Fibroblast of peridontal ligament (primary cell): ENCODE measurements at regions not wholly inside any gene's neighbourhood (a gene's known extent, or its start where the extent isn't known, plus 50 kb on each side); places are given as distances from the start of the nearest gene placed in this dataset.

ENCODE experiments used
- DNase-seq: peaks from one replicate; pipeline ENCODE4 v3.0.0-alpha.2; 2010; ENCODE audit errors: extremely low read depth

DNA sequence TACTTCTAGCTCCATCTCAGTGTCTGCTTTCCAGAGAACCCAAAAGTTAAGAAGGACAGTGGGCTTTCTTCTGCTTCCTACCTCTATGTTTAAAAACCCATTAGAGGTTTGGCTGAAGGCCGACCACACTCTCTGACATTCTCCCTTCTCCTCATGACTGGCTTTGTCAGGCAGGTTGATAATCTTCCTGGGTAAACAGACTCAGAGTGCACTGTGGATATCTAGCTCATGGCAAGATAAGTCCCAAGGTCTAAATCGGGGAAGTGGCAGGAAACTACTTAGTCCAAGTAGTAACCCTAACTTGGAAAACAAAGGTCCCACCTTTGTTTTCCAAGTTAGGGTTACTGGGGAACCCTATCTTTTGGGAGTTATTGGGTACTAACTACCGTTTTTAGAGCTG, 161.9 kb upstream of the SPAG17 start:
- DNase-seq, result no peak

DNA sequence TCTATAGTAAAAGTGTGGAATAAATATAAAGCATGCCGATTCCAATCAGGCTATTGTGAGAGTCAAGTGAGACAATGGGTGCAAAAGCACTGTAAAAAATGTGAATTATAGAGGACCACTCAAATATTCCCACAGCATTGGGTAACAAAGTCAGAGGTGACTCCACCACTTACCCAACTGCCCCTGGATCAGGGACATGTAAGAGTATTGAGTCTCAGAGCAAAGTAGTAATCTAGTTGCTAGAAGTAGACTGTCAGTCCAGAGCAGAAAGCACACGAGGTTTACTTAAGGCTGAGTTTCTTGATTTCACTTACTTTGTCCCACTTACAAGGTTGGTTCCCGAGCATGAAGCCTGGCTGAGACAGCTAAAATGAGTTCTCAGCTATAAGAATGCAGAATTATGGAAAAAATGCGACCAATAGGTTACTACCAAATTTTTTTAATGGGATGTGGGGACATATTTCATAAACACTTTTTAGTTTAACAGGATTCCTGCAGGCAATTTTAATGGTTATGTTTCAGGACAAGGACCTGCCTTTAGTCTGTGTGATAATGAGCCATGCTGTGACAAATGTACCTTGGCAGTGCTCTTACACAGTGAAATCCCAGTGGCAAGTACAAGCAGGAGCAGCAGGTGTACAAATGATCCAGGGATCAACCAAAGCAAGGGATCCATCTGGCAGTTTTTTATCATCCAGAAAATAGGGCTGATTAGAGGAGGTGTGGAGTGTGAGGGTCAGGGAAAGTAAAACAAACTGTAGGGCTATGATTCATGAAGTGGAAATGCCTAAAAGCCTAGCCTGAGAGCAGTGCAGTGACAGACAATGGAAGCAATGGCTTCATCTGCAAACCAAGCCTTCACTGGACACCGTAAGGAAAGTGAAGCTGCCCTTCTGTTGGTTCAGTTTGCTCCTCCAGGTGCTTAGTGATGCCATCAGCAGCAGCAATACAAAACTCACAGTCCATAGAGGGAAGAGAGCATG, 156.2 kb upstream of the SPAG17 start:
- no peak for DNase-seq

DNA sequence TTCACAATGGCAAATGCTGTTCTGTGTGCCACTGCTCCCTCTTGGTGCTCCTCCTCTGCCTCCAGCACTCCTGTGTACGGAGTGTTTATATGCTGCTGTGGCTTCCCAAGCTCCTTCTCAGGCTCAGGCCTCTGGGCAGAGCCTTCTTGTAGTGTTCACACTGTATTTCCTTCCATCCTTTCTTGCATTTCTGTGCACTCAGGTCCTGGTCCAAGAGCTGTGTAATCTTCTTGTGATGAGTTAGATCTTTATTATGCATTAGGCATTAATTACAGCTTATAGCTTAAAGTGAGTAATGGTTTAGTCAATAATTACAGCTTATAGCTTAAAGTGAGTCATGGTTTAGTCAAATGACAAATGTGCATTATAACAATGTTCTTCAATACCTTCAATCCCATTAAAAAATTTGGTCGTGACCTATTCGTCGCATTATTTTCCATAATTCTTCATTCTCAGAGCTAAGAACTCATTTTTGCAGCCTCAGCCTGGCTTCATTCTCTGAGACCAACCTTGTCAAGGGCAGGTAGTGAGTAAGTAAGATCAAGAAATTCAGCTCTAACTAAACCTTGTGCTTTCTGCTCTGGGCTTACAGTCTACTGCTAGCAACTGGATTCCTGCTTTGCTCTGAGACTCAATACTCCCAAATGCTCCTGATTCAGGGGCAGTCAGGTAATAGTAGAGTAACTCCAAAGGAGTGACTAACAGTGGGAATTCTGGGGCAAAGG, 154.5 kb upstream of the SPAG17 start:
- no peak for DNase-seq

DNA sequence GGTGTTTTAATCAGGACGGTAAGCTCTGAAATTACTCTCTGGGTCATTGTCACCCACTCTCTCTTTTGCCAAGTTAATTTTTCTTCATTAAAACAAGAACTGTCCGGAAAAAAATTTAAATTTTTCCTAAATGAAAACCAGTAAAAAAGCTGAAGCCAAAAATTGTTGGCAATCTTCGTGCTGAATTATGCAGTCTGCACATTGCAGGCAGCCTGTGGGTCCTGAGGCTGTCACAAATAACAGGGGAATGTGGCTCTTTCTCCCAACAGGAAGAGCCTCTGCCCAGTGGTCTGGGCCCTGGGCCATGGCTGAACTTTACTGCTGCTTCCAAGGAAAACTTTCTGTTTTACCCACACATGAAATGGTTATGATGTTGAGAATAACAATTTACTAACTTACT, 153.9 kb upstream of the SPAG17 start:
- no peak for DNase-seq

DNA sequence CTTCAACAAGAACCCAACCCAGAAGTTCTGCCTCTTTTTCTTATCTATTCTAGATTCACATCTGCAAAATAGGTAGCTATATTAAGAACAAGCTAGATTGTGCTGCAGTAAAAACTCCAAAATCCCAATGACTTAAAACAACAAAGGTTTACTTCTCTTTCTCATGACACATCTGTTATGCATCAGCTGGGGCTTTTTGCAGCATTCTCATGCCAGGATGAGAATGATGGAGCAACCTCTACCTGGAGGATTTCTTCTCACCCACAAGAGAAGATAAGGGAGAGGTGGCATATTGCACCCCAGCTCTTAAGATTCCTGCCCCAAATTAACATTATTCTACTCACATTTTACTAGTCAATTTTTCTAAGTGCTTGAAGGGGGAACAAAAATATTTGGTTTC, 152.3 kb upstream of the SPAG17 start:
- no peak for DNase-seq

DNA sequence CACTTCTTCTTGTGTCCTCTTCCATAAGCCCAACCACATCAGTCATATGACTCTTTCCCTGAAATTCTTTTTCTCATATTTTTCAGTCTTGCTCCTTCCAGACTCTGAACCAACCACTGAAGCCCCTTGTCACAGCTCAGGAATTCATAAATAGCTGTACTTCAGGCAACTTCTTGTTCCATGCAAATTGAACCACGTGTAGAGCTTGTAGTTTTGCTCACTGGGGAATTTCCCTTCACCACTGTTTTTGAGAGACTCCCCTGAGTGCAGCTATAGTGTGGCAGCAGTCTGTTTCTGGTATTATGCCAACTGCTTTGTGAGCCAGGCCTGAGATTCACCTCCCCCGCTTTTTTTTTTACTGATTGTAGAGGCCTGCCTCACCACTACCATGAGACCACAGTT, 150.3 kb upstream of the SPAG17 start:
- DNase-seq, result no peak

DNA sequence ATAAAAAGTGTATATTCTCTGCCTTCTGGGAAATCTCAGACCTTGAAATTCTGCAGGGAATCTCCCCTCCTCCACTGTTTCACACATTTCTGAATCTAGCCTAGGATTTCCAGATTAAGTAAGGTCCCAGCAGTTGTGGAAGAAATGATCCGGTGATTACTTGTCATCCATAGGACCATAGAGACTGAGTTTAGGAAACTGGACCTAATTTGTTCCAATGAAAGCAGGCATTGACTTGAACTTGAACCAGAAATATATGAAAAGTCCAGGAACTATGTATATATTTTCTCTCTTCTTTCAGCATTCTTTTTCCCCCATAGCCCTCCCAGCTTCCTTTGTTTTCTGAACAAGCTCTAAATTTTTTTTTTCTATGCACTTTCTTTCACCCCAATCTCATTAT, 149.5 kb upstream of the SPAG17 start:
- DNase-seq, result no peak

DNA sequence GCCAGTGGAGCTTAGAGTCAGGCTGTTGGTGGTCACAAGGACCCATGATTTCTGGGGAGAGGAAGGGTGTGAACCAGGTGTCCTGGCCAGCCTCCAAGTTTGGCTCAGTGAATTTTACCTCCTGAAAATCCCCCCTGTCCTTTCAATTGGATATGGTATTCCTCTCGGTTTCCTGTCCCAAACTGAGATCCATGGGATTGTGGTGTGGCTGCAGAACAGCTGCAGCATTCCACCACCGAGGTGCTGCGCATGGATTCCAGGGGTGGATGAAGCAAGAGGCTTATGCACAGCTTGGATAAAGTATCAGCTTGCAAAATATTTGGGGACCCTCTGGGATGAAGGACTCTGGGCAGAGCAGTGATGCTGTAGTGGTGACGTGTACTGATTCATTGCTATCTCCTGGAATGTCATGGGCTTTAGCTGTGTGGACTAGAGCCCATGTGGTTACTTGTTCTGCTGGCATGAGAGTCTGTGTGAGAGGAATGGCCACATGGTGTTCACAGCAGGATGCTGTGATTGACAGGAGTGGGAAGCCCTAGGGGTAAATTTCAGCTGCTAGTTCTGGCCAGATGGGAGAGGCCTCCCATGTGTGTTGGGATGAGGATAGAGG, 148.7 kb upstream of the SPAG17 start:
- DNase-seq, result no peak

DNA sequence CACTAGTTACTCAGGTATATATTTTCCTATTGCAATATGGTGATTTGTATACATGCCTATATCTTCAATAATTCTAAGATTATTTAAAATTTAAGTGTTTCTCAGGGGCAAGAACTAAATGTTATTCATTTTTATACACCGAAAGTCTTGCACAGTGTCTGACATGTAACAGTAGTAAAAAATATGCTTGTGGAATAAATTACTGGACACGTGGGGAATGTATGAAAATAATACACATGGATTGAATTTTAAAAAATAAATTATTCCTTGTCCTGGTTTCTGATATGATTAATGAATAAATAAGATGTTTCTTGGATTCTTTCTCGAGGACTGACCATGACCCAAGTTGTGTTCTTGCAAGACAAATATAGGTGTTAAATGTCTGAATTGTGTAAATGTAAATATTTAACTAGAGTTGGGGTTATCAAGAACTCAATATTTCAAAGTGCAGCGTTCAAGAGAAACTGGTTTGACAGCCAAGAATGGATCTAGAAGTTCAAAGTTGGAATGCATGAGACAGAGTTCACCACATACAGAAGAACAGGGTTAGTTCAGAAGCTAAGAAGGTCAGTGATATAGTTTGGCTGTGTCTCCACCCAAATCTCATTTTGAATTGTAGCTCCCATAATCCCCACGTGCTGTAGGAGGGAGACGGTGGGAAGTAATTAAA, 142.1 kb upstream of the SPAG17 start:
- no peak for DNase-seq

DNA sequence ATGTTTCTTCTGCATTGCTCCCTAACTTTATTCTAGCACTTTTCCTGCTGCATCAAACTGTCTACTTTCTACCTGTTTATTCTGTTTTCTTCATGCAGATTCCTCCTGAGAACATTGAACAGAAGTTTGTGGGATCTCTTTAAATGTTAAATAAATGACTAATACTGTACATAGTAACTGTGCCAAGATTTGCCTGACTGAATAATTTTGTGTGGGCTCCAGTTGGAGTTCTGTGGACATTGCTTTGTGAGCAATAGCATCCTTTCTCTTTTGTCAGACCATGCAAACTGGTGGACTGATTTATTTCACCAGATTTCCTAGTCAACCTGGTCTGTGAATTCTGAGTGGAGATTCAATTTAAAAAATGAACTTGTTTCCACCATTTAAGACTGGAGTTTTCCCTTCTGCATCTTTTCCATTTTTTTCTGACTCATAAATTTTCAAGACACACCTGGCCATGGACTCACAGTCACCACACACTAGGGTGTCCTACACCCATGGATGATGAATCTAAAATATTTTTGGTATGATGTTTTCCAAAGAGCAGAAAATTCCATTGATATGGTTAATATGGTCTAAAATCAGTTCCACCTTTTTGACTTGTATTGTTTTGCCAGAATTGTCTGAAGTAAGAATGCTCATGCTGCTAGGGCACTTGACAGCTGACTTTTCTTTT, 140.7 kb upstream of the SPAG17 start:
- DNase-seq, result no peak

DNA sequence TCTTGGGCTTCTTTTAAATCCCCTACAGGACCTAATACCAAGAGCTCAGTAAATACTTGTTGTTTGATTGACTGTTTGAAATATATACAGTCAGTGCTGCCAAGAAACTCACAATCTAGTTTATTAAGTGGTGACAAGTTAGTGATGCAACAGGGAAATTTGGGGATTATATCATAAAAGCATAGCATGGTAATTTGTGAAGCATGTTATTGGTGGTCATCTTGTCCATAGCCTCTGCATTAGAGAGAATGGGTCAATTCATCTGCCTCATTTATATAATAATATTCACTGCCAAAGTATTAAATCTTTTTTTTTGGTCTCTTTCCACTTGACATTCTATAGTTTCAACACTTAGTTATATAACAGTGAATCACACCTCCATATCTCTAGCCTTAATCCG, 138.2 kb upstream of the SPAG17 start:
- no peak for DNase-seq

DNA sequence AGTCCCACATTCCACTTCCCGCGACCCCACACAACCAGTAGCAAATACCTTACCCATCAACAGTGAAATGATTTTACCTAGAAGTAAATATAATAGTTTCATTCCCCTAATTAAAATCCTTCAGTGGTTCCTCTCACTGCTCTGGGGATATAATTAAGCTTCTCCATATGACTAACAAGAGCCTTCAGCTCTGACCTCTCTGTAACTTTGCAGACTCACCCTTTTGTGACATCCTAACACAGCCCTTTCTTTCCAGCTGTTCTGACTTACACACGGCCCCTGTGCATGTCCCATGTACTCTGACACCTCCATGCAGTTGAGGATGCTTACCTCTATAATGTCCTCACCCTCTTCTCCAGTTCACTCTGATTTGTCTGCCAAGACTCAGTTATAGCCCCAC, 137.3 kb upstream of the SPAG17 start:
- DNase-seq, result no peak

DNA sequence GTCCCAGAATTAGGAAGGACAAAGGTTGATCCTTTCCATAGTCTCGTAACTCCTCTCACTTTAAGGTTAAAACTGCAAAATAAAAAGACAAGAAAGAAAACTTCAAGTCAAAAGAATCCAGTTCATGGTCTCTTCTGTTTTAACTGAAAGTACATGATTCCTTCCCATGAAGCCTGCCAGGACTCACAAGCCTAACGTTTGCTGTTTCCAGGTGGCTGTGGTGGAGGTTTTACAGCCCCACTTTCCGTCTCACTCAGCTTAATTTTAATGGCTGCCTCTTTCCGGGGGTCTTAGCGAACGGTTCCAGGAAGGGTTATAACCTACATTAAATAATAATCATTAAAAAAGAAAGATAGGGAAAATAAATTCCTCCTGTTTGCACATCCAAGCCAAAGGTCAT, 136.8 kb upstream of the SPAG17 start:
- no peak for DNase-seq

DNA sequence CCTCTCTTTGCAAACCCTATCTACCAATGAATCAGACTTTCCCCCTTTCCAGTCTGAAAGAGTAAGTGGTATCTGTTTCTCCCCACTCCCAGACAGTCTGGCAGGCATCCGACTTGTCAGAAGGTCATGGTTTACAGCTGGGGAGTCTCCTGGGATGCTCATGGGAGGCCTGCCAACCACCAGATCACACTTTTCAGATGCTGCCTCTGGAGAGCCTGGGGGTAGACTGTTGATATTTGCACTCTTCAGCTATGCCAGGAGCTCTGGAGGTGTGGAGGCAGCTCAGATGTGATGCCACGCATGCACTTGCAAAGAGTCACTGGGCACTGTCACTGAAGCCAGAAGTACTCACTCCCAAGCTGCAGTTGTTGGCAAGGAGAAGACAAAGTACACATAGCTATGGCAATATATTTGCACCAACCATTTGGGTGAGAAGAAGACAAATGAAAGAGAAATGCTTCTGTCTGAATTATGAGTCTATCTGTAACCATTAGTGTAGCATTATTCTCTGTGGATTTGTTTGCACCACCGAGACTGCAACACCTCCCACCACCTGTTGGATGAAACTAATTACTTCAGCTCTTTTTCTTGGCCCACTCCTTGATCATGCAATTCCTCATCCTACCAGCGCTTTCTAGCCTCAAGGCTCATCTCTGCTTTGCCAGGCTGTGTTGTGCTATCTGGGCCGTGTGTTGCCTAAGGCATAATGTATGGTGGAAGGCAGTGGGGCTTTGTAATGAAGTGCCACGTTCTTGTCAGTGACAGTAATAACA, 133.0 kb upstream of the SPAG17 start:
- no peak for DNase-seq

DNA sequence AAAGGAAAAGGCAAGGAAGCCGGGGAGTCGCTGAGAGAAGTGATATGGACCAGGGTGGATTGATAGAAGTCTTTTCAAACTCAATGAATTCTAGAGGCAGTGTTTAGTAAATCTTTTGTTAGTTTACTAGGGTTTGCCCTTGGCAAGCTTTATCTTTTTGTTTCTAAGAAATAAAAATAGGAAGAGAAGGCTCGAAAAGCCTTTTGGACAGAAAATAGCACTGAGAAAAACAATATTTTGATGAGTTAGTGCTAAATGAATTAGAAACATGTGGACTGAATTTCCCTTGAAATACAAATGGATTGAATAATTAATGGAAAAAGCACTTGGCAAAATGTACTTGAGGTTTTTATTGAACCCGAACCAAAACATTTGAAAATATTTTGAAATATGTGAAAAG, 121.8 kb upstream of the SPAG17 start:
- no peak for DNase-seq

DNA sequence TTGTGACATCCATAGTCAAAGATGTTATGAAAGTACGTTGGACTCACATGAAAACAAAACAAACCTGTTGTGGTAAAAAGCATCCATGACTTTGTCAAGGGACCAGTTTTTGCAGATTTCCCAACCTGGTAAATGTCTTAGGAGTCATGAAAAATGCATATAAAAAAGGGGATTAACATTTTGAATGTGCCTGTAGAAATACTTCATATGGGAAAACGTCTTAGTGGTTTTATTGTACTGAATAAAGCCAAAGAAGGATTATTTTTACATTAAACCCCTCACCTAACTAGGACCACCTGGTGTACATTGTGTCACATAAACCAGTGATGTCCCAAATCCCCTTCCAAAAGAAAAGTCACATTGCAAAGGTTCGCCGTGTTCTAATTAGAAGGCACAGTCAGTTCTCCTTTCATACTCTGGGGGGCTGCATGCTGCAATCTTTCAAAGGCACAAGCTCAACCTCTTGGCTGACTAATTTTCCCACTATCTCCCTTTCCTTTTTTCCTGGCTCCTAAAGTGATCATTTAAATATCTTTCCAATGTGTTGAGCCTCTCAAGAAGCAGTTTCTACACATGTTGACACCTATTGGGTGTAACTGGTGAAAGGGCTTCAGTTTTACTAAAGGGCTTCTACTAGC, 119.8 kb upstream of the SPAG17 start:
- DNase-seq, result no peak

DNA sequence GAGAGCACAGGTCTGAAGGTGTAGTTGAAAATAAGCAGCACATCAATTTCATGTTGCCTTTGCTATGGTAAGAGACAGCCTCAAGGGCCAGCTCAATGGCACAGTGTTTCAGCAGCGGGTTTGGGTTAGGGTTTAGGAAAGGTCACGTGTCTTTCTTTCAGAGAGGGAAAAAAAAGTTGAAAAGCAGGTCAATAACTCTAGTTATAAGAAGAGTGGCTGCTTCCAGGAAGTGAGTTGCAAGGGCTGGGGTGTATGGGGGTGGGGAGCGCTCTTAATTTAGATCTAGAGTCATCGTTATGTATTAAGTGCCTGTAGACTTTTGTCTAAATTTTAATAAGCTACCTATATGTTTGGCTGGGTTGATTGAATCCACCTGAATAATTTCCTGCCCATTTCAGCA, 118.5 kb upstream of the SPAG17 start:
- DNase-seq, result no peak

DNA sequence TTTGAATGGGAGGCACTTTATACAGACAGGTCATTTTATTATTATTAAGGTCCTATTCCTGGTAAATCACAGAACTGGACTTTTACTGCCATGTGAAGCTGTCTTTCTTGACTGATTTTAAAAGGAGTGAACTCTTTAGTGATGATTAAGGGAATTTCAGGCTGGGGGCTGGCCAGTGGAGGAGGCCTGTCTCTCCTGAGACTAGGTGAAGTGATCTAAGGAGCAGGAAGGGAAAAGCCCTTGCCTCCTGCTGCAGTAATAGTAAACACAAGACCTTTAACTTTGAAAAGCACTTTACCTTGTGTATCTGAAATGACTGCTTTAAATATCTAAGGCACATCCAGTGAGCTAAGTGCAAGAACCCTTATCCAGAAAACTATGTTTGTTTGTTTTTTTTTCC, 118.0 kb upstream of the SPAG17 start:
- no peak for DNase-seq

DNA sequence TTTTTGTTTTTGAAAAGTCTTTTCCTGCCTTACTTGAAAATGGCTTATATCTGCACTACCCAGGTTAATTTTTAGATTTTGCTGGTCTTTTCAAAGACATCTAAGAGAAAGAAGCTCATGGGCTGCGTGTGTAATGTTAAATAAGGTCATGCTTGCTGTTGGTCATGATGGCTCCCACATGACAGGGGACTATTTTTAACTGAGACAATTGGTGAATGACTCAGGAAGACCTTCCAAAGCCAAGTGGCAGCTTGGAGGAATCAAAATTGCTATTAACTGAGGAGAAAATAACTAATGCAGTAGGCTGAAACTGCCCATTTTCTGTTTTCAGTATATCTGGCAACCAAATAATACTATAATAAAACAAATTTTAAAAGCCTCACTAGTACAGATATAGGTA, 117.1 kb upstream of the SPAG17 start:
- DNase-seq, result no peak

DNA sequence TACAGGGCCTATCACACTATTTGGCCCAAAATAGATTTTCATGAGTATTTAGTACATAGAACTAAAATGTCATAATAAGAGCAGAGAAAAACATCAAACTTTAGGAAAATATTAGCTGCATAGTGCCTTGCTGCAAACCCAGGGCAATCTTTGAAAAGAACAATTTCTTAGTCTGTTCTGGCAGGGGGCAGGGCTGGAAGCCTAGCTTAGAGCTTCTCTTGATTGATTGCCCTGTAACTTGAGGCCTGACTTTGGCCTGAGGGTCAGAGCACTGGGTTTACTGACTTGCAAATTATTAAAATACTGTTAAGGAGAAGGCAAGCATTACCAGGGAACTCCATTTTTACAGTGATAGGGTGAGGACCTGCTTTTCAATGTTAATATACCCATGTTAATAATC, 115.8 kb upstream of the SPAG17 start:
- DNase-seq, result no peak
